Mucosa of descending colon (tissue), 3 donors: ENCODE measurements at regions not wholly inside any gene's neighbourhood (a gene's known extent, or its start where the extent isn't known, plus 50 kb on each side); places are given as distances from the start of the nearest gene placed in this dataset.

ENCODE experiments used
- ATAC-seq: fragments of 200-7000 bp; cut with Tn5 transposase; one replicate; pipeline ENCODE4 v1.9.1; 2020; ENCODE audit warnings: mild to moderate bottlenecking, moderate library complexity
- DNase-seq, 3 donors: peaks; one replicate each; pipeline ENCODE4 v3.0.0-alpha.2; 2020
- H3K36me3 ChIP-seq: fragments of 200-600 bp; one replicate; pipeline ENCODE4 v1.8.0; 2021; ENCODE audit warnings: low read depth, mild to moderate bottlenecking
- H3K4me1 ChIP-seq: fragments of 200-600 bp; one replicate; pipeline ENCODE4 v1.8.0; 2021; ENCODE audit warnings: low read depth, mild to moderate bottlenecking
- H3K4me3 ChIP-seq: fragments of 200-600 bp; one replicate; pipeline ENCODE4 v1.8.0; 2021; ENCODE audit warnings: mild to moderate bottlenecking
- H3K9me3 ChIP-seq: fragments of 200-600 bp; one replicate; pipeline ENCODE4 v1.8.0; 2021; ENCODE audit warnings: mild to moderate bottlenecking
- CTCF ChIP-seq: fragments of 200-600 bp; IDR thresholded peaks from one replicate; pipeline ENCODE4 v1.8.0; 2022; ENCODE audit warnings: antibody characterized with exemption, mild to moderate bottlenecking
- intact Hi-C, 2 donors: fragments of 100-400 bp; cut with DNase I in 1 of 2; cut with micrococcal nuclease in 1 of 2; formaldehyde crosslinking; loops; one replicate each; pipeline versions ENCODE4 v1.11.0 to v1.11.1; 2022; cut with DNase I, micrococcal nuclease
- donor health status: DM: no; HTN: no; CAD: no; lungs with moderate emphysema.
- donor health status: DM: no; HTN: no; CAD: no.
- donor health status: DM: no; HTN: yes; CAD: no.

- intact Hi-C loops: no loop called here
- no peak for TF ChIP-seq CTCF
- ATAC-seq (no peak), DNase-seq (peak in 1 of 3 donors; percentile 2)
- H3K36me3 ChIP-seq: no peaks in the 10 kb centered on the region
- no peaks in the 10 kb centered on the region for H3K9me3 ChIP-seq
- H3K4me1 ChIP-seq: no peaks in the 10 kb centered on the region
- H3K4me3 ChIP-seq: no peak overlapping the region
Observed at GRCh38 chr6:51265426-51265825, 446.8 kb downstream of the TFAP2B start.

- Histone ChIP-seq H3K4me3 (no peak overlapping the region), H3K4me1 (no peaks in the 10 kb centered on the region), H3K36me3 (no peaks in the 10 kb centered on the region), H3K9me3 (no peaks in the 10 kb centered on the region)
- no peak for TF ChIP-seq CTCF
- DNase-seq (no peak), ATAC-seq (no peak)
- intact Hi-C loops: no loop called here
Observed at GRCh38 chr6:51266604-51267003, 447.9 kb downstream of the TFAP2B start.

- Histone ChIP-seq H3K9me3 (no peaks in the 10 kb centered on the region), H3K4me1 (no peaks in the 10 kb centered on the region), H3K4me3 (no peak overlapping the region), H3K36me3 (no peaks in the 10 kb centered on the region)
- DNase-seq (no peak), ATAC-seq (no peak)
- TF ChIP-seq CTCF: no peak
- intact Hi-C loops: no loop called here
Observed at GRCh38 chr6:51268666-51269065, 450.0 kb downstream of the TFAP2B start.

GRCh38 chr6:51269876-51270275 is 451.2 kb downstream of the TFAP2B start:
- TF ChIP-seq CTCF: no peak
- H3K4me3 ChIP-seq: no peak overlapping the region
- DNase-seq (no peak), ATAC-seq (no peak)
- intact Hi-C loops: no loop called here
- no peaks in the 10 kb centered on the region for H3K4me1 ChIP-seq
- H3K9me3 ChIP-seq: no peaks in the 10 kb centered on the region
- H3K36me3 ChIP-seq: no peaks in the 10 kb centered on the region

- ATAC-seq (no peak), DNase-seq (no peak)
- Histone ChIP-seq H3K9me3 (no peaks in the 10 kb centered on the region), H3K36me3 (no peaks in the 10 kb centered on the region), H3K4me3 (no peak overlapping the region), H3K4me1 (no peaks in the 10 kb centered on the region)
- intact Hi-C loops: no loop called here
- TF ChIP-seq CTCF: no peak
Observed at GRCh38 chr6:51271615-51272014, 452.9 kb downstream of the TFAP2B start.

- no peaks in the 10 kb centered on the region for H3K36me3 ChIP-seq
- DNase-seq: peak in 1 of 3 donors; percentile 3
- intact Hi-C loops: no loop called here
Observed at GRCh38 chr6:51273228-51273961, 454.7 kb downstream of the TFAP2B start.

More at GRCh38 chr6:51273228-51273961, 454.7 kb downstream of the TFAP2B start:
- Histone ChIP-seq H3K9me3 (no peaks in the 10 kb centered on the region), H3K4me3 (no peak overlapping the region), H3K4me1 (no peaks in the 10 kb centered on the region)
- TF ChIP-seq CTCF: no peak
- ATAC-seq: peak; percentile 40
